ENCODE measurements at regions not wholly inside any gene's neighbourhood (a gene's known extent, or its start where the extent isn't known, plus 50 kb on each side); places are given as distances from the start of the nearest gene placed in this dataset.

- intact Hi-C loops (cut with DNase I; ENCODE audit: low total_unique reads): no loop called here
- no peak overlapping the region for H3K4me3 ChIP-seq (ENCODE audit: low read depth, poor library complexity, severe bottlenecking)
- DNase-seq (ENCODE audit: low spot score in 2 of 2): no peak
- no peak for TF ChIP-seq CTCF (IDR thresholded peaks at IDR 0.05)
- no peak for TF ChIP-seq POLR2A (IDR thresholded peaks at IDR 0.05)
- WGBS, 2 donors: 84 to 86% methylated on average over 7 of the region's 7 CpGs
These were observed 431.2 kb upstream of the DYNLRB2 start for GRCh38 chr16:80109581-80109980.

DNA sequence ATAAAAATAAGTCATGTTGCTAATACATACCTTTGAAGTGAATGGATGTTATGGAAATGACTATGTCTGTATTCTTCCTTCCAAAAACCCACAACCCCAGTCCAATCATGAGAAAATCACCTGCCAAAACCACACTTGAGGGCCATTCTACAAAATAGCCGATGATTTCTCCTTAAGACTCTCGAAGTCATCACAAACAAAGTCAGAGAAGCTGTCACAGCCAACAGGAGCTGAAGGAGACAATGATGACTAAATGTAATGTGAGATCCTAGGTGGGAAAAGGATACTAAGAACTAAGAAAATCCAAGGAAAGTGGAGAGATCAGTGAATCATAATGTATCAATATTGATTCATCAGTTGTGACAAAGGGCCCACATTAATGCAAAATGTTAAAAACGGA is 432.9 kb upstream of the DYNLRB2 start:
- no peak for TF ChIP-seq CTCF (IDR thresholded peaks at IDR 0.05)
- intact Hi-C loops (cut with DNase I; ENCODE audit: low total_unique reads): no loop called here
- WGBS, 2 donors: 91 to 96% methylated on average over 3 of the region's 3 CpGs
- no peak for DNase-seq (ENCODE audit: low spot score in 2 of 2)
- no peak overlapping the region for H3K4me3 ChIP-seq (ENCODE audit: low read depth, poor library complexity, severe bottlenecking)

- DNase-seq (ENCODE audit: low spot score in 2 of 2): no peak
These were observed 435.0 kb upstream of the DYNLRB2 start for GRCh38 chr16:80105751-80106150.

GRCh38 chr16:80105160-80105559 is 435.6 kb upstream of the DYNLRB2 start:
- no peak overlapping the region for H3K4me3 ChIP-seq (ENCODE audit: low read depth, poor library complexity, severe bottlenecking)
- WGBS, 2 donors: 46 to 49% methylated on average over 5 of the region's 5 CpGs
- no peak for DNase-seq (ENCODE audit: low spot score in 2 of 2)
- TF ChIP-seq POLR2A (IDR thresholded peaks at IDR 0.05) (no peak), CTCF (IDR thresholded peaks at IDR 0.05) (no peak)
- intact Hi-C loops (cut with DNase I; ENCODE audit: low total_unique reads): no loop called here

More at GRCh38 chr16:80105751-80106150, 435.0 kb upstream of the DYNLRB2 start:
- no peak overlapping the region for H3K4me3 ChIP-seq (ENCODE audit: low read depth, poor library complexity, severe bottlenecking)
- WGBS, 2 donors: 89 to 90% methylated on average over 1 of the region's 1 CpG
- TF ChIP-seq POLR2A (IDR thresholded peaks at IDR 0.05) (no peak), CTCF (IDR thresholded peaks at IDR 0.05) (no peak)
- intact Hi-C loops (cut with DNase I; ENCODE audit: low total_unique reads): no loop called here

- intact Hi-C loops (cut with DNase I; ENCODE audit: low total_unique reads): no loop called here
- no peak overlapping the region for H3K4me3 ChIP-seq (ENCODE audit: low read depth, poor library complexity, severe bottlenecking)
- TF ChIP-seq CTCF (IDR thresholded peaks at IDR 0.05): no peak
- TF ChIP-seq POLR2A (IDR thresholded peaks at IDR 0.05): no peak
- 82 to 85% methylated on average over 3 of the region's 3 CpGs for WGBS, 2 donors
- no peak for DNase-seq (ENCODE audit: low spot score in 2 of 2)
These were observed 436.4 kb upstream of the DYNLRB2 start for GRCh38 chr16:80104401-80104800.

- WGBS, 2 donors: 59 to 80% methylated on average over 7 of the region's 7 CpGs
- intact Hi-C loops (cut with DNase I; ENCODE audit: low total_unique reads): no loop called here
- TF ChIP-seq POLR2A (IDR thresholded peaks at IDR 0.05) (no peak), CTCF (IDR thresholded peaks at IDR 0.05) (no peak)
- DNase-seq (ENCODE audit: low spot score in 2 of 2): no peak
- H3K4me3 ChIP-seq (ENCODE audit: low read depth, poor library complexity, severe bottlenecking): no peak overlapping the region
These were observed 437.3 kb upstream of the DYNLRB2 start for GRCh38 chr16:80103463-80103862.

All from lower leg skin (tissue), 4 donors.